CD14-positive monocyte (primary cell): ENCODE measurements at regions not wholly inside any gene's neighbourhood (a gene's known extent, or its start where the extent isn't known, plus 50 kb on each side); places are given as distances from the start of the nearest gene placed in this dataset.

ENCODE experiments used
- DNase-seq, 3 donors: peaks; one replicate each; pipeline ENCODE4 v3.0.0-alpha.2; 2011 to 2022
- H2AFZ ChIP-seq: 2 replicates; pipeline ENCODE4 v1.6.0; 2012; ENCODE audit warnings: mild to moderate bottlenecking, low read depth, low read length, inconsistent platforms; ENCODE audit not compliant: insufficient read depth, poor library complexity, severe bottlenecking
- H3K27ac ChIP-seq, 2 donors: 1 replicate in 1 of 2; 2 replicates in 1 of 2; pipeline ENCODE4 v1.5.1; 2012 to 2013; ENCODE audit warnings: low read length in 2 of 2, control low read depth in 1 of 2, inconsistent platforms in 1 of 2, low read depth in 1 of 2, mild to moderate bottlenecking in 1 of 2
- H3K27me3 ChIP-seq, 2 donors: one replicate each; pipeline versions ENCODE4 v1.6.0 to v1.6.1; 2011 to 2013; ENCODE audit warnings: low read length in 2 of 2; ENCODE audit not compliant: control insufficient read depth in 2 of 2, insufficient read depth in 2 of 2
- H3K36me3 ChIP-seq, 2 donors: replicated peaks in 1 of 2; 1 replicate in 1 of 2; 2 replicates in 1 of 2; pipeline versions ENCODE4 v1.5.1 to v1.6.1; 2012 to 2013; ENCODE audit warnings: low read length in 2 of 2, control low read depth in 1 of 2, inconsistent platforms in 1 of 2, mild to moderate bottlenecking in 1 of 2; ENCODE audit not compliant: insufficient read depth in 2 of 2, control insufficient read depth in 1 of 2
- H3K4me1 ChIP-seq, 2 donors: 1 replicate in 1 of 2; 2 replicates in 1 of 2; pipeline versions ENCODE4 v1.5.1 to v1.6.1; 2012 to 2013; ENCODE audit warnings: low read length in 2 of 2, control low read depth in 1 of 2, inconsistent platforms in 1 of 2, mild to moderate bottlenecking in 1 of 2, moderate library complexity in 1 of 2; ENCODE audit not compliant: insufficient read depth in 2 of 2, control insufficient read depth in 1 of 2
- H3K4me2 ChIP-seq: replicated peaks from 2 replicates; pipeline ENCODE3; 2012; ENCODE audit warnings: low read length, moderate library complexity, mild to moderate bottlenecking; ENCODE audit not compliant: poor library complexity, severe bottlenecking; ENCODE audit errors: extremely low read depth
- H3K4me3 ChIP-seq, 3 experiments: fragments of 200-600 bp in 1 of 3; sonication (generic) in 1 of 3; replicated peaks in 1 of 3; 1 replicate in 2 of 3; 2 replicates in 1 of 3; pipeline ENCODE4 v1.5.1; 2011 to 2013; ENCODE audit warnings: low read length in 3 of 3, mild to moderate bottlenecking in 3 of 3, control low read depth in 2 of 3, low read depth in 2 of 3, inconsistent platforms in 1 of 3, moderate library complexity in 1 of 3
- H3K79me2 ChIP-seq: 2 replicates; pipeline ENCODE4 v1.6.0; 2012; ENCODE audit warnings: mild to moderate bottlenecking, control low read depth, inconsistent platforms, low read length, moderate library complexity; ENCODE audit not compliant: insufficient read depth
- H3K9ac ChIP-seq: 2 replicates; pipeline ENCODE4 v1.6.0; 2017; ENCODE audit warnings: low read length, mild to moderate bottlenecking; ENCODE audit not compliant: insufficient read depth, poor library complexity, severe bottlenecking
- H3K9me3 ChIP-seq, 2 donors: replicated peaks in 1 of 2; 1 replicate in 1 of 2; 2 replicates in 1 of 2; pipeline versions ENCODE4 v1.5.1 to v1.6.1; 2012 to 2013; ENCODE audit warnings: low read length in 2 of 2, control low read depth in 1 of 2; ENCODE audit not compliant: control insufficient read depth in 1 of 2, insufficient read depth in 1 of 2
- H4K20me1 ChIP-seq: 2 replicates; pipeline ENCODE4 v1.6.0; 2012; ENCODE audit warnings: mild to moderate bottlenecking, low read length, control low read depth, moderate library complexity; ENCODE audit not compliant: insufficient read depth
- H3K27ac Mint-ChIP-seq, 7 donors: one replicate each; pipeline ENCODE4 v1.8.0; 2020; ENCODE audit warnings: mild to moderate bottlenecking in 7 of 7, mixed read lengths in 7 of 7, moderate library complexity in 6 of 7, inconsistent platforms in 2 of 7
- H3K27me3 Mint-ChIP-seq, 3 donors: one replicate each; pipeline ENCODE4 v1.8.0; 2021 to 2022; ENCODE audit warnings: low read depth in 3 of 3, mild to moderate bottlenecking in 3 of 3, mixed read lengths in 3 of 3, moderate library complexity in 3 of 3, inconsistent platforms in 1 of 3
- H3K36me3 Mint-ChIP-seq, 2 donors: one replicate each; pipeline ENCODE4 v1.8.0; 2020; ENCODE audit warnings: mixed read lengths in 2 of 2, inconsistent platforms in 1 of 2, mild to moderate bottlenecking in 1 of 2
- H3K4me1 Mint-ChIP-seq: one replicate; pipeline ENCODE4 v1.8.0; 2020; ENCODE audit warnings: mild to moderate bottlenecking, mixed read lengths
- H3K4me3 Mint-ChIP-seq, 2 donors: one replicate each; pipeline ENCODE4 v1.8.0; 2020; ENCODE audit warnings: mild to moderate bottlenecking in 2 of 2, mixed read lengths in 2 of 2, moderate library complexity in 1 of 2
- H3K9me3 Mint-ChIP-seq, 7 donors: one replicate each; pipeline ENCODE4 v1.8.0; 2020 to 2022; ENCODE audit warnings: mixed read lengths in 7 of 7, mild to moderate bottlenecking in 6 of 7, moderate library complexity in 6 of 7, inconsistent platforms in 2 of 7
- CTCF ChIP-seq: fragments of 200-600 bp; IDR thresholded peaks from one replicate; pipeline ENCODE4 v1.8.0; 2022; ENCODE audit warnings: antibody characterized with exemption, mild to moderate bottlenecking
- WGBS: methylation state at CpG from one replicate; pipeline ENCODE4 v1.1.5; 2013; ENCODE audit warnings: missing lambda C conversion rate; ENCODE audit not compliant: insufficient coverage; 5-methylcytosine and 5-hydroxymethylcytosine counted together
- intact Hi-C, 2 donors: fragments of 100-400 bp; cut with micrococcal nuclease; formaldehyde crosslinking; loops; one replicate each; pipeline versions ENCODE4 v1.15.0 to v1.15.1; 2023

- H3K9me3 ChIP-seq, result no peaks in the 10 kb centered on the region
- no peak overlapping the region for H3K9ac ChIP-seq
- H3K27ac ChIP-seq, result no peak overlapping the region
- no peak overlapping the region for H3K4me2 ChIP-seq
- no peak overlapping the region for H2AFZ ChIP-seq
- H3K4me1 Mint-ChIP-seq, result peaks cover 1% of the 10 kb centered on the region
- H3K27ac Mint-ChIP-seq, result no peak overlapping the region
- no peaks in the 10 kb centered on the region for H3K27me3 Mint-ChIP-seq
- no peaks in the 10 kb centered on the region for H3K27me3 ChIP-seq
- DNase-seq, result no peak
- no peaks in the 10 kb centered on the region for H3K4me1 ChIP-seq
- H3K4me3 ChIP-seq, result no peak overlapping the region
- H3K36me3 ChIP-seq, result no peaks in the 10 kb centered on the region
- H3K79me2 ChIP-seq, result no peaks in the 10 kb centered on the region
- intact Hi-C loops, result no loop called here
- no peak overlapping the region for H3K4me3 Mint-ChIP-seq
- no peak for TF ChIP-seq CTCF
- peaks cover 0 to 2% (median 0%) of the 10 kb centered on the region in 7 donors for H3K9me3 Mint-ChIP-seq
- H4K20me1 ChIP-seq, result no peaks in the 10 kb centered on the region
- no peaks in the 10 kb centered on the region for H3K36me3 Mint-ChIP-seq
- no CpG with 5 or more reads among the region's 4 CpGs for WGBS
Measured at GRCh38 chr3:31407665-31408064, 125.1 kb upstream of the STT3B start.

- peaks cover 1% of the 10 kb centered on the region for H3K4me1 Mint-ChIP-seq
- Histone ChIP-seq H3K27ac (no peak overlapping the region), H3K79me2 (no peaks in the 10 kb centered on the region), H4K20me1 (no peaks in the 10 kb centered on the region), H3K36me3 (no peaks in the 10 kb centered on the region), H2AFZ (no peak overlapping the region), H3K4me3 (no peak overlapping the region), H3K4me1 (no peaks in the 10 kb centered on the region), H3K9me3 (no peaks in the 10 kb centered on the region), H3K27me3 (no peaks in the 10 kb centered on the region), H3K9ac (no peak overlapping the region), H3K4me2 (no peak overlapping the region)
- no peaks in the 10 kb centered on the region for H3K27me3 Mint-ChIP-seq
- H3K36me3 Mint-ChIP-seq, result no peaks in the 10 kb centered on the region
- H3K9me3 Mint-ChIP-seq, result peaks cover 0 to 2% (median 0%) of the 10 kb centered on the region in 7 donors
- TF ChIP-seq CTCF, result no peak
- DNase-seq, result no peak
- intact Hi-C loops, result no loop called here
- peak overlapping the region in 1 of 7 donors; percentile 15 for H3K27ac Mint-ChIP-seq
- WGBS, result no CpG with 5 or more reads among the region's 3 CpGs
- H3K4me3 Mint-ChIP-seq, result no peak overlapping the region
Measured at GRCh38 chr3:31408720-31409119, 124.0 kb upstream of the STT3B start.
